ENCODE measurements at regions not wholly inside any gene's neighbourhood (a gene's known extent, or its start where the extent isn't known, plus 50 kb on each side); places are given as distances from the start of the nearest gene placed in this dataset.

- no peaks in the 10 kb centered on the region for H3K27me3 ChIP-seq (ENCODE audit: control insufficient read depth, insufficient read depth, low read length, poor library complexity, severe bottlenecking)
- 89 to 97% methylated on average over 2 of the region's 2 CpGs for WGBS, 2 experiments
Measured at GRCh38 chr13:107675847-107676550, 539.3 kb downstream of the LIG4 start.

GRCh38 chr13:107669391-107669993 lies 545.8 kb downstream of the LIG4 start:
- Histone ChIP-seq H3K9me3 (ENCODE audit: control insufficient read depth, low read length) (no peaks in the 10 kb centered on the region), H3K27me3 (ENCODE audit: control insufficient read depth, insufficient read depth, low read length, poor library complexity, severe bottlenecking) (no peaks in the 10 kb centered on the region), H3K36me3 (ENCODE audit: control insufficient read depth, insufficient read depth, low read length) (no peaks in the 10 kb centered on the region), H3K4me3 (ENCODE audit: insufficient read depth, low read depth, low read length) (no peak overlapping the region), H3K27ac (ENCODE audit: insufficient read depth, low read depth, low read length, poor library complexity, severe bottlenecking) (no peak overlapping the region), H3K4me1 (ENCODE audit: control insufficient read depth, insufficient read depth, low read length) (no peaks in the 10 kb centered on the region)
- 87 to 88% methylated on average over 7 to 8 of the region's 8 CpGs for WGBS, 2 experiments

More at GRCh38 chr13:107675847-107676550, 539.3 kb downstream of the LIG4 start:
- Histone ChIP-seq H3K9me3 (ENCODE audit: control insufficient read depth, low read length) (no peaks in the 10 kb centered on the region), H3K36me3 (ENCODE audit: control insufficient read depth, insufficient read depth, low read length) (no peaks in the 10 kb centered on the region), H3K4me1 (ENCODE audit: control insufficient read depth, insufficient read depth, low read length) (no peaks in the 10 kb centered on the region), H3K27ac (ENCODE audit: insufficient read depth, low read depth, low read length, poor library complexity, severe bottlenecking) (no peak overlapping the region), H3K4me3 (ENCODE audit: insufficient read depth, low read depth, low read length) (no peak overlapping the region)

GRCh38 chr13:107665926-107666458 lies 549.3 kb downstream of the LIG4 start:
- H3K4me1 ChIP-seq (ENCODE audit: control insufficient read depth, insufficient read depth, low read length) = no peaks in the 10 kb centered on the region

GRCh38 chr13:107650081-107650701 lies 565.1 kb downstream of the LIG4 start:
- no peaks in the 10 kb centered on the region for H3K9me3 ChIP-seq (ENCODE audit: control insufficient read depth, low read length)
- no peak overlapping the region for H3K4me3 ChIP-seq (ENCODE audit: insufficient read depth, low read depth, low read length)
- no peaks in the 10 kb centered on the region for H3K27me3 ChIP-seq (ENCODE audit: control insufficient read depth, insufficient read depth, low read length, poor library complexity, severe bottlenecking)
- whole genome bisulfite sequencing, 2 experiments = 19 to 20% methylated on average over 13 of the region's 15 CpGs
- no peaks in the 10 kb centered on the region for H3K4me1 ChIP-seq (ENCODE audit: control insufficient read depth, insufficient read depth, low read length)
- no peak overlapping the region for H3K27ac ChIP-seq (ENCODE audit: insufficient read depth, low read depth, low read length, poor library complexity, severe bottlenecking)
- H3K36me3 ChIP-seq (ENCODE audit: control insufficient read depth, insufficient read depth, low read length) = no peaks in the 10 kb centered on the region

More at GRCh38 chr13:107665926-107666458, 549.3 kb downstream of the LIG4 start:
- no peaks in the 10 kb centered on the region for H3K9me3 ChIP-seq (ENCODE audit: control insufficient read depth, low read length)
- H3K36me3 ChIP-seq (ENCODE audit: control insufficient read depth, insufficient read depth, low read length) = no peaks in the 10 kb centered on the region
- no peak overlapping the region for H3K4me3 ChIP-seq (ENCODE audit: insufficient read depth, low read depth, low read length)
- WGBS, 2 experiments = 94 to 97% methylated on average over 2 of the region's 2 CpGs
- no peak overlapping the region for H3K27ac ChIP-seq (ENCODE audit: insufficient read depth, low read depth, low read length, poor library complexity, severe bottlenecking)
- H3K27me3 ChIP-seq (ENCODE audit: control insufficient read depth, insufficient read depth, low read length, poor library complexity, severe bottlenecking) = no peaks in the 10 kb centered on the region

GRCh38 chr13:107649079-107649478 lies 566.3 kb downstream of the LIG4 start:
- H3K27me3 ChIP-seq (ENCODE audit: control insufficient read depth, insufficient read depth, low read length, poor library complexity, severe bottlenecking) = no peaks in the 10 kb centered on the region
- no peaks in the 10 kb centered on the region for H3K9me3 ChIP-seq (ENCODE audit: control insufficient read depth, low read length)
- no peaks in the 10 kb centered on the region for H3K36me3 ChIP-seq (ENCODE audit: control insufficient read depth, insufficient read depth, low read length)
- H3K4me3 ChIP-seq (ENCODE audit: insufficient read depth, low read depth, low read length) = no peak overlapping the region
- no peaks in the 10 kb centered on the region for H3K4me1 ChIP-seq (ENCODE audit: control insufficient read depth, insufficient read depth, low read length)
- H3K27ac ChIP-seq (ENCODE audit: insufficient read depth, low read depth, low read length, poor library complexity, severe bottlenecking) = no peak overlapping the region

- 90 to 92% methylated on average over 2 of the region's 4 CpGs for WGBS, 2 experiments
- no peak overlapping the region for H3K4me3 ChIP-seq (ENCODE audit: insufficient read depth, low read depth, low read length)
- no peaks in the 10 kb centered on the region for H3K27me3 ChIP-seq (ENCODE audit: control insufficient read depth, insufficient read depth, low read length, poor library complexity, severe bottlenecking)
- no peaks in the 10 kb centered on the region for H3K36me3 ChIP-seq (ENCODE audit: control insufficient read depth, insufficient read depth, low read length)
- H3K9me3 ChIP-seq (ENCODE audit: control insufficient read depth, low read length) = no peaks in the 10 kb centered on the region
- no peaks in the 10 kb centered on the region for H3K4me1 ChIP-seq (ENCODE audit: control insufficient read depth, insufficient read depth, low read length)
- H3K27ac ChIP-seq (ENCODE audit: insufficient read depth, low read depth, low read length, poor library complexity, severe bottlenecking) = no peak overlapping the region
Measured at GRCh38 chr13:107644136-107644535, 571.2 kb downstream of the LIG4 start.

GRCh38 chr13:107643615-107644014 lies 571.7 kb downstream of the LIG4 start:
- WGBS, 2 experiments = 89 to 100% methylated on average over 1 of the region's 1 CpG

GRCh38 chr13:107642831-107643230 lies 572.5 kb downstream of the LIG4 start:
- Histone ChIP-seq H3K9me3 (ENCODE audit: control insufficient read depth, low read length) (no peaks in the 10 kb centered on the region), H3K4me1 (ENCODE audit: control insufficient read depth, insufficient read depth, low read length) (no peaks in the 10 kb centered on the region), H3K4me3 (ENCODE audit: insufficient read depth, low read depth, low read length) (no peak overlapping the region), H3K36me3 (ENCODE audit: control insufficient read depth, insufficient read depth, low read length) (no peaks in the 10 kb centered on the region), H3K27me3 (ENCODE audit: control insufficient read depth, insufficient read depth, low read length, poor library complexity, severe bottlenecking) (no peaks in the 10 kb centered on the region), H3K27ac (ENCODE audit: insufficient read depth, low read depth, low read length, poor library complexity, severe bottlenecking) (no peak overlapping the region)
- 87 to 95% methylated on average over 5 of the region's 5 CpGs for WGBS, 2 experiments

More at GRCh38 chr13:107643615-107644014, 571.7 kb downstream of the LIG4 start:
- Histone ChIP-seq H3K4me3 (ENCODE audit: insufficient read depth, low read depth, low read length) (no peak overlapping the region), H3K4me1 (ENCODE audit: control insufficient read depth, insufficient read depth, low read length) (no peaks in the 10 kb centered on the region), H3K27ac (ENCODE audit: insufficient read depth, low read depth, low read length, poor library complexity, severe bottlenecking) (no peak overlapping the region), H3K9me3 (ENCODE audit: control insufficient read depth, low read length) (no peaks in the 10 kb centered on the region), H3K27me3 (ENCODE audit: control insufficient read depth, insufficient read depth, low read length, poor library complexity, severe bottlenecking) (no peaks in the 10 kb centered on the region), H3K36me3 (ENCODE audit: control insufficient read depth, insufficient read depth, low read length) (no peaks in the 10 kb centered on the region)

GRCh38 chr13:107641574-107641973 lies 573.8 kb downstream of the LIG4 start:
- Histone ChIP-seq H3K4me1 (ENCODE audit: control insufficient read depth, insufficient read depth, low read length) (no peaks in the 10 kb centered on the region), H3K27me3 (ENCODE audit: control insufficient read depth, insufficient read depth, low read length, poor library complexity, severe bottlenecking) (no peaks in the 10 kb centered on the region), H3K27ac (ENCODE audit: insufficient read depth, low read depth, low read length, poor library complexity, severe bottlenecking) (no peak overlapping the region), H3K36me3 (ENCODE audit: control insufficient read depth, insufficient read depth, low read length) (no peaks in the 10 kb centered on the region), H3K4me3 (ENCODE audit: insufficient read depth, low read depth, low read length) (no peak overlapping the region), H3K9me3 (ENCODE audit: control insufficient read depth, low read length) (no peaks in the 10 kb centered on the region)
- 93 to 94% methylated on average over 5 of the region's 5 CpGs for WGBS, 2 experiments

- Histone ChIP-seq H3K27me3 (ENCODE audit: control insufficient read depth, insufficient read depth, low read length, poor library complexity, severe bottlenecking) (no peaks in the 10 kb centered on the region), H3K9me3 (ENCODE audit: control insufficient read depth, low read length) (no peaks in the 10 kb centered on the region), H3K27ac (ENCODE audit: insufficient read depth, low read depth, low read length, poor library complexity, severe bottlenecking) (no peak overlapping the region), H3K4me3 (ENCODE audit: insufficient read depth, low read depth, low read length) (no peak overlapping the region), H3K4me1 (ENCODE audit: control insufficient read depth, insufficient read depth, low read length) (no peaks in the 10 kb centered on the region), H3K36me3 (ENCODE audit: control insufficient read depth, insufficient read depth, low read length) (no peaks in the 10 kb centered on the region)
- WGBS, 2 experiments = 94 to 100% methylated on average over 2 to 3 of the region's 3 CpGs
Measured at GRCh38 chr13:107625648-107626047, 589.7 kb downstream of the LIG4 start.
